Liver (tissue), 3 donors: ENCODE measurements at regions not wholly inside any gene's neighbourhood (a gene's known extent, or its start where the extent isn't known, plus 50 kb on each side); places are given as distances from the start of the nearest gene placed in this dataset.
"Not testable (repeated sequence)": the region's sequence is repeated elsewhere in the genome, so short reads cannot be mapped to it uniquely, and the experiment has no call there.

ENCODE experiments used
- ATF3 ChIP-seq: IDR thresholded peaks from 2 replicates; pipeline ENCODE4 v1.6.1; 2016; ENCODE audit warnings: antibody characterized with exemption
- CTCF ChIP-seq: fragments of 150-350 bp; IDR thresholded peaks from 2 replicates; pipeline ENCODE4 v1.5.1; 2017; ENCODE audit warnings: improper control_type of control experiment, low read depth, low read length; ENCODE audit not compliant: missing input control
- EGR1 ChIP-seq, 2 donors: IDR thresholded peaks; 2 replicates each; pipeline ENCODE4 v1.6.1; 2016 to 2018; ENCODE audit warnings: antibody characterized with exemption in 2 of 2, low read depth in 2 of 2
- FOXA1 ChIP-seq: IDR thresholded peaks from 2 replicates; pipeline ENCODE4 v1.6.1; 2016; ENCODE audit warnings: antibody characterized with exemption
- HNF4G ChIP-seq: IDR thresholded peaks from 2 replicates; pipeline ENCODE4 v1.6.1; 2016; ENCODE audit warnings: antibody characterized with exemption
- MAX ChIP-seq: IDR thresholded peaks from 2 replicates; pipeline ENCODE4 v1.6.1; 2016; ENCODE audit warnings: antibody characterized with exemption
- REST ChIP-seq: IDR thresholded peaks from 2 replicates; pipeline ENCODE4 v1.6.1; 2016; ENCODE audit warnings: antibody characterized with exemption, mild to moderate bottlenecking
- SP1 ChIP-seq: IDR thresholded peaks from 2 replicates; pipeline ENCODE4 v1.6.1; 2018; ENCODE audit warnings: antibody characterized with exemption, mild to moderate bottlenecking
- TAF1 ChIP-seq: conservative IDR thresholded peaks from 2 replicates; pipeline ENCODE4 v1.6.1; 2016; ENCODE audit warnings: antibody characterized with exemption, mild to moderate bottlenecking
- donor health status: healthy.
- donor health status: healthy.

- TF ChIP-seq CTCF; ATF3; EGR1 (IDR thresholded peaks at IDR 0.05; ENCODE audit: low read depth in 2 of 2); FOXA1; SP1; HNF4G; REST; TAF1; MAX: not testable (repeated sequence)
Observed at GRCh38 chr7:65576370-65576769, 202.7 kb downstream of the ZNF92 start.
